C4-2B (cell line): ENCODE measurements at regions not wholly inside any gene's neighbourhood (a gene's known extent, or its start where the extent isn't known, plus 50 kb on each side); places are given as distances from the start of the nearest gene placed in this dataset.

Source experiments
- CTCF ChIP-seq: fragments of 450-650 bp; conservative IDR thresholded peaks from 2 replicates; pipeline ENCODE4 v1.5.1; 2017; ENCODE audit warnings: mild to moderate bottlenecking
- ZFX ChIP-seq: fragments of 450-650 bp; IDR thresholded peaks from 2 replicates; pipeline ENCODE4 v1.6.1; 2017

- no peak for TF ChIP-seq ZFX
- no peak for TF ChIP-seq CTCF
Observed at GRCh38 chr9:26747611-26748010, 145.0 kb downstream of the CAAP1 start.
